ENCODE measurements at regions not wholly inside any gene's neighbourhood (a gene's known extent, or its start where the extent isn't known, plus 50 kb on each side); places are given as distances from the start of the nearest gene placed in this dataset.

- no peak for DNase-seq (ENCODE audit: extremely low read depth, low read depth)
- TF ChIP-seq CTCF (IDR thresholded peaks at IDR 0.05; ENCODE audit: low read depth, low read length, missing control alignments): no peak
Measured at GRCh38 chr5:68505917-68506860, 290.6 kb downstream of the PIK3R1 start.

DNA sequence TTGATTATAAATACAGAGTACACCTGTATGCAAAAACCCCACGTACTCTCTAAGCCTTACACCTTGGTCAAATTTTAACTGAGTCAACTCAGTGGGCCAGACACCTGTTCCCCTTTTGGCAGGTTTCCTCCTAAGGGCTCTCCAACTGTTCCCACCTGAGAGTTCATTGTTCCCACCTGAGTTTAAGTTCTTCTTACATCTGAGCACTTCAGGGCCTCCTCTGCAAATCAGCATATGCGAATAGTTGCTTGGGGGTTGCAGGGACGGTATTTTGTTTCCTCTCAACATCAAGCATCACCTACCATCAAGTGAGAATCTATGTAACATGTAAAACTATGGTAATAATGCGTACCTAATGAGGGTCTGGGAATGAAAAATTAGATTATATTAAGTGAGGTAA lies 300.0 kb downstream of the PIK3R1 start:
- TF ChIP-seq CTCF (IDR thresholded peaks at IDR 0.05; ENCODE audit: low read depth, low read length, missing control alignments): no peak

More at GRCh38 chr5:68505917-68506860, 290.6 kb downstream of the PIK3R1 start:
- no peak overlapping the region for H3K4me3 ChIP-seq (replicated peaks; ENCODE audit: low read depth, low read length)

GRCh38 chr5:68518286-68518685 lies 302.7 kb downstream of the PIK3R1 start:
- TF ChIP-seq CTCF (IDR thresholded peaks at IDR 0.05; ENCODE audit: low read depth, low read length, missing control alignments): no peak
- no peak for DNase-seq (ENCODE audit: extremely low read depth, low read depth)
- no peak overlapping the region for H3K4me3 ChIP-seq (replicated peaks; ENCODE audit: low read depth, low read length)

More for the DNA sequence above, 300.0 kb downstream of the PIK3R1 start:
- DNase-seq (ENCODE audit: extremely low read depth, low read depth): no peak
- H3K4me3 ChIP-seq (replicated peaks; ENCODE audit: low read depth, low read length): no peak overlapping the region

DNA sequence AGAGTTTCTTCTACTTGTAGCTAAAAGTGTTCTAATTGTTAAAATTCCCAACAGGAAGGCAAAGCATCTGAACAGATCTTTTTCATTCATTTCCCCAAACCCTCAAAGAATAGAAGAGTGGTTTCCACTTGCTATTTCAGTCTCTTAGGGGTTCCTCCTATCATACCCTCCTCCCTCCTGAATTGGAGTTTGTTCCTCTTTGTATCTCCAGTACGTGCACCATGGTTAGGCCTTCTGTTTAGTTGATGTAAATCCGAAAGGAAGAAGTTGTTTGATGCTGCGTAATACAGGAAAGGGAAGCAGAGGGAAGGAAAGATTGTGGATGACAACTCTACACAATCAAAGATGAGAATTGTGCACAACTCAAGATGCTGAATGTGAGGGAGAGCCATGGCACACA lies 303.6 kb downstream of the PIK3R1 start:
- no peak overlapping the region for H3K4me3 ChIP-seq (replicated peaks; ENCODE audit: low read depth, low read length)
- TF ChIP-seq CTCF (IDR thresholded peaks at IDR 0.05; ENCODE audit: low read depth, low read length, missing control alignments): no peak
- DNase-seq (ENCODE audit: extremely low read depth, low read depth): no peak

DNA sequence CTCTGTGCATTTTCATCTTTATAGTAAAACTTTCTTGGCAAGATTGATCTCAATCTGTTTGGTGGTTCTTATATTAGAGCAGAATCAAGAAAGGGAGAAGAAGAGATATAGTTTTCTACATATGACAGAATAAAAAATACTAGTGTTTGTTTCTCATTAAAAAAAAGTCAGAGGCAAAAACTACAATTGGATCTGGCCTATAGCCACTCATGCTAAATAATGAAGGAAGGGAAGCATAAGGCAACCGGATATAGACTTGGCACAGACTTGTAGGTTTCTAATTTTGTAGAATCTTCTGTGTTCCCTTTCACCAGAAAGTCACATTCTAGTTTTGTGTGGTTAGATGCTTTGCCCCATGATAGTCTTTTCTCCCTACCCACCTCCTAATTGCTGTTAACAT lies 306.2 kb downstream of the PIK3R1 start:
- DNase-seq (ENCODE audit: extremely low read depth, low read depth): no peak
- H3K4me3 ChIP-seq (replicated peaks; ENCODE audit: low read depth, low read length): no peak overlapping the region
- no peak for TF ChIP-seq CTCF (IDR thresholded peaks at IDR 0.05; ENCODE audit: low read depth, low read length, missing control alignments)

- no peak for TF ChIP-seq CTCF (IDR thresholded peaks at IDR 0.05; ENCODE audit: low read depth, low read length, missing control alignments)
- no peak for DNase-seq (ENCODE audit: extremely low read depth, low read depth)
- H3K4me3 ChIP-seq (replicated peaks; ENCODE audit: low read depth, low read length): no peak overlapping the region
Measured at GRCh38 chr5:68522863-68523262, 307.3 kb downstream of the PIK3R1 start.

Data from HFF-Myc (cell line).